ENCODE measurements at regions not wholly inside any gene's neighbourhood (a gene's known extent, or its start where the extent isn't known, plus 50 kb on each side); places are given as distances from the start of the nearest gene placed in this dataset.

GRCh38 chr22:25373961-25374360 is 154.5 kb downstream of the CRYBB2 start:
- DNase-seq = no peak
- H3K27me3 ChIP-seq = no peaks in the 10 kb centered on the region
- H3K4me3 ChIP-seq = no peak overlapping the region
- intact Hi-C loops (cut with DNase I; ENCODE audit: low total_unique reads) = no loop called here
- TF ChIP-seq CTCF (IDR thresholded peaks at IDR 0.05) (no peak), POLR2A (IDR thresholded peaks at IDR 0.05) (no peak)
- no peaks in the 10 kb centered on the region for H3K9me3 ChIP-seq
- 78 to 94% methylated on average over 10 of the region's 10 CpGs for WGBS, 2 donors
- H3K27ac ChIP-seq = no peak overlapping the region
- no peaks in the 10 kb centered on the region for H3K4me1 ChIP-seq
- H3K36me3 ChIP-seq (ENCODE audit: low read depth, missing control alignments) = no peaks in the 10 kb centered on the region

- H3K27me3 ChIP-seq = no peaks in the 10 kb centered on the region
- intact Hi-C loops (cut with DNase I; ENCODE audit: low total_unique reads) = no loop called here
- no peak for DNase-seq
- no peaks in the 10 kb centered on the region for H3K9me3 ChIP-seq
- 58 to 89% methylated on average over 3 to 4 of the region's 4 CpGs for WGBS, 2 donors
- H3K4me1 ChIP-seq = no peaks in the 10 kb centered on the region
- H3K36me3 ChIP-seq (ENCODE audit: low read depth, missing control alignments) = no peaks in the 10 kb centered on the region
- TF ChIP-seq CTCF (IDR thresholded peaks at IDR 0.05) (no peak), POLR2A (IDR thresholded peaks at IDR 0.05) (no peak)
- H3K4me3 ChIP-seq = no peak overlapping the region
- H3K27ac ChIP-seq = no peak overlapping the region
These were observed 155.4 kb downstream of the CRYBB2 start for GRCh38 chr22:25374869-25375268.

- H3K4me1 ChIP-seq = no peaks in the 10 kb centered on the region
- no peak for TF ChIP-seq POLR2A (IDR thresholded peaks at IDR 0.05)
- no peak for TF ChIP-seq CTCF (IDR thresholded peaks at IDR 0.05)
- H3K36me3 ChIP-seq (ENCODE audit: low read depth, missing control alignments) = no peaks in the 10 kb centered on the region
- intact Hi-C loops (cut with DNase I; ENCODE audit: low total_unique reads) = no loop called here
- H3K27me3 ChIP-seq = no peaks in the 10 kb centered on the region
- H3K4me3 ChIP-seq = no peak overlapping the region
- no peak for DNase-seq
- 83% methylated on average over 11 of the region's 11 CpGs; no CpG with 5 or more reads in 1 of the 2 donors for WGBS, 2 donors
- no peak overlapping the region for H3K27ac ChIP-seq
- no peaks in the 10 kb centered on the region for H3K9me3 ChIP-seq
These were observed 156.2 kb downstream of the CRYBB2 start for GRCh38 chr22:25375683-25376082.

GRCh38 chr22:25377699-25378098 is 158.3 kb downstream of the CRYBB2 start:
- Histone ChIP-seq H3K27ac (no peak overlapping the region), H3K4me3 (no peak overlapping the region), H3K27me3 (no peaks in the 10 kb centered on the region), H3K36me3 (ENCODE audit: low read depth, missing control alignments) (no peaks in the 10 kb centered on the region), H3K4me1 (no peaks in the 10 kb centered on the region), H3K9me3 (no peaks in the 10 kb centered on the region)
- 91 to 98% methylated on average over 6 of the region's 6 CpGs for WGBS, 2 donors
- intact Hi-C loops (cut with DNase I; ENCODE audit: low total_unique reads) = no loop called here
- no peak for DNase-seq
- TF ChIP-seq POLR2A (IDR thresholded peaks at IDR 0.05) = no peak
- TF ChIP-seq CTCF (IDR thresholded peaks at IDR 0.05) = no peak

- no peak overlapping the region for H3K27ac ChIP-seq
- no peak overlapping the region for H3K4me3 ChIP-seq
- DNase-seq = no peak
- intact Hi-C loops (cut with DNase I; ENCODE audit: low total_unique reads) = no loop called here
- no peaks in the 10 kb centered on the region for H3K9me3 ChIP-seq
- H3K4me1 ChIP-seq = no peaks in the 10 kb centered on the region
- H3K36me3 ChIP-seq (ENCODE audit: low read depth, missing control alignments) = no peaks in the 10 kb centered on the region
- TF ChIP-seq CTCF (IDR thresholded peaks at IDR 0.05) (no peak), POLR2A (IDR thresholded peaks at IDR 0.05) (no peak)
- 91 to 97% methylated on average over 5 of the region's 5 CpGs for WGBS, 2 donors
- H3K27me3 ChIP-seq = no peaks in the 10 kb centered on the region
These were observed 160.8 kb downstream of the CRYBB2 start for GRCh38 chr22:25380122-25380747.
